Esophagus muscularis mucosa (tissue), 3 donors: ENCODE measurements at regions not wholly inside any gene's neighbourhood (a gene's known extent, or its start where the extent isn't known, plus 50 kb on each side); places are given as distances from the start of the nearest gene placed in this dataset.

Source experiments
- CTCF ChIP-seq, 3 experiments: fragments of 200-600 bp in 2 of 3; fragments of 450-650 bp in 1 of 3; sonication (generic) in 2 of 3; IDR thresholded peaks; one replicate each; pipeline ENCODE4 v1.5.1; 2017 to 2019; ENCODE audit warnings: antibody characterized with exemption in 3 of 3, mild to moderate bottlenecking in 2 of 3, moderate library complexity in 1 of 3
- POLR2A ChIP-seq: fragments of 450-650 bp; IDR thresholded peaks from one replicate; pipeline ENCODE4 v1.6.1; 2017; ENCODE audit warnings: antibody characterized with exemption, moderate library complexity, mild to moderate bottlenecking, low read depth
- POLR2AphosphoS5 ChIP-seq, 2 donors: sonication (generic); formaldehyde crosslinking; IDR thresholded peaks; one replicate each; pipeline ENCODE4 v1.6.1; 2017; ENCODE audit warnings: antibody characterized with exemption in 2 of 2

GRCh38 chr3:43909149-43909548, 218.4 kb downstream of the ABHD5 start:
- TF ChIP-seq POLR2AphosphoS5 (IDR thresholded peaks at IDR 0.05) (no peak), CTCF (IDR thresholded peaks at IDR 0.05) (no peak), POLR2A (no peak)
